Lung (tissue), 11 donors: ENCODE measurements at regions not wholly inside any gene's neighbourhood (a gene's known extent, or its start where the extent isn't known, plus 50 kb on each side); places are given as distances from the start of the nearest gene placed in this dataset.

Source experiments
- ATAC-seq: fragments of 200-7000 bp; cut with Tn5 transposase; one replicate; pipeline ENCODE4 v1.9.1; 2020; ENCODE audit warnings: moderate number of reproducible peaks; ENCODE audit not compliant: insufficient read depth, low FRiP score
- DNase-seq, 3 donors: peaks; one replicate each; pipeline ENCODE4 v3.0.0-alpha.2; 2013 to 2017
- H3K27ac ChIP-seq, 2 donors: one replicate each; pipeline ENCODE4 v1.5.1; 2013; ENCODE audit warnings: mild to moderate bottlenecking in 2 of 2, moderate library complexity in 2 of 2, control low read depth in 1 of 2, inconsistent platforms in 1 of 2, low read depth in 1 of 2, low read length in 1 of 2
- H3K27me3 ChIP-seq, 3 donors: one replicate each; pipeline ENCODE4 v1.5.1; 2013; ENCODE audit warnings: low read length in 2 of 3; ENCODE audit not compliant: control insufficient read depth in 3 of 3, insufficient read depth in 3 of 3
- H3K36me3 ChIP-seq, 4 donors: one replicate each; pipeline ENCODE4 v1.5.1; 2013; ENCODE audit warnings: low read length in 4 of 4, mild to moderate bottlenecking in 1 of 4, moderate library complexity in 1 of 4; ENCODE audit not compliant: control insufficient read depth in 4 of 4, insufficient read depth in 4 of 4
- H3K4me1 ChIP-seq, 5 donors: one replicate each; pipeline ENCODE4 v1.5.1; 2013; ENCODE audit warnings: low read length in 5 of 5, mild to moderate bottlenecking in 2 of 5, moderate library complexity in 1 of 5; ENCODE audit not compliant: control insufficient read depth in 5 of 5, insufficient read depth in 5 of 5
- H3K4me3 ChIP-seq: one replicate; pipeline ENCODE4 v1.5.1; 2013; ENCODE audit warnings: mild to moderate bottlenecking, control low read depth, moderate library complexity
- H3K9ac ChIP-seq, 2 donors: one replicate each; pipeline ENCODE4 v1.5.1; 2013; ENCODE audit warnings: low read length in 2 of 2, control low read depth in 1 of 2; ENCODE audit not compliant: insufficient read depth in 1 of 2
- H3K9me3 ChIP-seq, 4 donors: one replicate each; pipeline ENCODE4 v1.5.1; 2013; ENCODE audit warnings: low read length in 3 of 4, mild to moderate bottlenecking in 1 of 4, moderate library complexity in 1 of 4; ENCODE audit not compliant: control insufficient read depth in 4 of 4, insufficient read depth in 3 of 4
- CTCF ChIP-seq: IDR thresholded peaks from 2 replicates; pipeline ENCODE4 v1.5.1; 2012; ENCODE audit warnings: mild to moderate bottlenecking; ENCODE audit errors: control extremely low read depth, extremely low read depth
- WGBS, 2 donors: extraction: QIAGEN DNeasy Blood & Tissue Kit; methylation state at CpG; one replicate each; pipeline ENCODE4 v1.1.7; 2013; 5-methylcytosine and 5-hydroxymethylcytosine counted together
- donor health status: control.
- donor health status: control.
- donor health status: Bipolar disorder and iron deficiency.
- donor health status: healthy.
- donor health status: DM: yes; HTN: yes; CAD: no.

DNA sequence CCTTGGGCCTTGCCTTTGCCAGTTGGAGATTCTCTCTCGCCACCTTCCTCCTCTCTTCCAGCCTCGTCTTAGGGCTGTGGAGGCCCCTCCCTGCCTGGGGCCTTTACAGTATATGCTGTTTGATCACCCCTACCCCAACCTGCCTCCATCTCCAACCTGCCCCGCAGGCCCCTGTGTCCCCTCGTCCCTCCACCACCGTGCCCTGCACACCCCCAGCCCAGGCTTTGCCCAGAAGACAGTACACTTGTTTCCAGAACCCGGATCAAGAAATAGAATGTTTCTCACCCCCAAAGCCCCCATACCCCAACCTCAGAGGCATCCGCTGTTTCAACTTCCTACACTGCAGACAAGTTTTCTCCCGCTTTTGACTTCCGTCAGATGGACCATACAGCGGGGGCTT lies 202.3 kb upstream of the C14orf180 start:
- DNase-seq (no peak), ATAC-seq (no peak)
- WGBS, 2 donors = 86 to 87% methylated on average over 10 of the region's 10 CpGs
- Histone ChIP-seq H3K9me3 (peaks cover 0 to 15% (median 0%) of the 10 kb centered on the region in 4 donors), H3K4me3 (no peak overlapping the region), H3K4me1 (no peaks in the 10 kb centered on the region), H3K36me3 (no peaks in the 10 kb centered on the region), H3K27ac (no peak overlapping the region), H3K27me3 (no peaks in the 10 kb centered on the region), H3K9ac (no peak overlapping the region)
- no peak for TF ChIP-seq CTCF

DNA sequence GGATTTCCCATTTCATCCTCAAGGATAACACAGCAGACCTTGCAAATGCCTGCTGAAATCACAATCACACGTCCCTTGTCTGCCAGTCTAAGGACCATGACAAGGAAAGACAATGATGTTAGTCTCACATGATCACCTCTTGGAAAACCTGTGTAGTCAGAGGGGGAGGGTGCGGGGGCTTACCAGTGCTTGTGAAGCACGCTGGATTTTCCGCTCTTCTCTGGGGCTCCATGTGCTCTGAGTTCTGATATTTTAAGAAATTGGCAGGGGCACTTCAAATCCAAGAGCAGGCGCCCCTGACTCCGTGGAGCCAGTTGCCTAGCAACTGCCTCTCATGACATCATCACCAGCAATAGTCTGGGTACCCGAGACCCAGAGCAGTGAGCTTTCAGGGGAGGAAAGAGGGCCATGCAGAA lies 200.9 kb upstream of the C14orf180 start:
- H3K27ac ChIP-seq = no peak overlapping the region
- DNase-seq = no peak
- H3K4me1 ChIP-seq = peaks cover 0 to 13% (median 0%) of the 10 kb centered on the region in 5 donors
- no peak overlapping the region for H3K9ac ChIP-seq
- H3K27me3 ChIP-seq = no peaks in the 10 kb centered on the region
- 62 to 80% methylated on average over 7 of the region's 7 CpGs for WGBS, 2 donors
- no peaks in the 10 kb centered on the region for H3K36me3 ChIP-seq
- no peak overlapping the region for H3K4me3 ChIP-seq
- no peak for TF ChIP-seq CTCF
- ATAC-seq = no peak
- peaks cover 0 to 15% (median 0%) of the 10 kb centered on the region in 4 donors for H3K9me3 ChIP-seq

- no peak for ATAC-seq
- Histone ChIP-seq H3K36me3 (no peaks in the 10 kb centered on the region), H3K9ac (no peak overlapping the region), H3K4me1 (peaks cover 0 to 32% (median 4%) of the 10 kb centered on the region in 5 donors), H3K4me3 (no peak overlapping the region), H3K27me3 (no peaks in the 10 kb centered on the region), H3K9me3 (peaks cover 0 to 21% (median 0%) of the 10 kb centered on the region in 4 donors), H3K27ac (no peak overlapping the region)
- no peak for DNase-seq
- 89 to 97% methylated on average over 20 of the region's 20 CpGs for WGBS, 2 donors
- TF ChIP-seq CTCF = no peak
Observed at GRCh38 chr14:104382361-104383087, 197.0 kb upstream of the C14orf180 start.
